ENCODE measurements at regions not wholly inside any gene's neighbourhood (a gene's known extent, or its start where the extent isn't known, plus 50 kb on each side); places are given as distances from the start of the nearest gene placed in this dataset.

- Histone ChIP-seq H3K36me3 (ENCODE audit: control insufficient read depth, insufficient read depth, low read length) (no peaks in the 10 kb centered on the region), H3K4me3 (ENCODE audit: low read depth, low read length) (no peak overlapping the region), H3K27me3 (ENCODE audit: control insufficient read depth, insufficient read depth, low read length) (no peaks in the 10 kb centered on the region)
- DNase-seq (ENCODE audit: low read depth): no peak
- no peak for TF ChIP-seq CTCF (IDR thresholded peaks at IDR 0.05; ENCODE audit: insufficient read depth, low read length, poor library complexity, severe bottlenecking)
Measured at GRCh38 chr15:36371509-36371908, 207.9 kb upstream of the CDIN1 start.

GRCh38 chr15:36372968-36373367 is 206.5 kb upstream of the CDIN1 start:
- Histone ChIP-seq H3K36me3 (ENCODE audit: control insufficient read depth, insufficient read depth, low read length) (no peaks in the 10 kb centered on the region), H3K4me3 (ENCODE audit: low read depth, low read length) (no peak overlapping the region), H3K27me3 (ENCODE audit: control insufficient read depth, insufficient read depth, low read length) (no peaks in the 10 kb centered on the region)
- TF ChIP-seq CTCF (IDR thresholded peaks at IDR 0.05; ENCODE audit: insufficient read depth, low read length, poor library complexity, severe bottlenecking): no peak
- DNase-seq (ENCODE audit: low read depth): no peak

- Histone ChIP-seq H3K27me3 (ENCODE audit: control insufficient read depth, insufficient read depth, low read length) (no peaks in the 10 kb centered on the region), H3K4me3 (ENCODE audit: low read depth, low read length) (no peak overlapping the region), H3K36me3 (ENCODE audit: control insufficient read depth, insufficient read depth, low read length) (no peaks in the 10 kb centered on the region)
- TF ChIP-seq CTCF (IDR thresholded peaks at IDR 0.05; ENCODE audit: insufficient read depth, low read length, poor library complexity, severe bottlenecking): no peak
- DNase-seq (ENCODE audit: low read depth): peak; percentile 32
Measured at GRCh38 chr15:36373550-36373949, 205.9 kb upstream of the CDIN1 start.

GRCh38 chr15:36389107-36389506 is 190.3 kb upstream of the CDIN1 start:
- no peak for TF ChIP-seq CTCF (IDR thresholded peaks at IDR 0.05; ENCODE audit: insufficient read depth, low read length, poor library complexity, severe bottlenecking)
- no peaks in the 10 kb centered on the region for H3K27me3 ChIP-seq (ENCODE audit: control insufficient read depth, insufficient read depth, low read length)
- no peak overlapping the region for H3K4me3 ChIP-seq (ENCODE audit: low read depth, low read length)
- H3K36me3 ChIP-seq (ENCODE audit: control insufficient read depth, insufficient read depth, low read length): no peaks in the 10 kb centered on the region
- no peak for DNase-seq (ENCODE audit: low read depth)

- DNase-seq (ENCODE audit: low read depth): no peak
- Histone ChIP-seq H3K27me3 (ENCODE audit: control insufficient read depth, insufficient read depth, low read length) (no peaks in the 10 kb centered on the region), H3K4me3 (ENCODE audit: low read depth, low read length) (no peak overlapping the region), H3K36me3 (ENCODE audit: control insufficient read depth, insufficient read depth, low read length) (no peaks in the 10 kb centered on the region)
- no peak for TF ChIP-seq CTCF (IDR thresholded peaks at IDR 0.05; ENCODE audit: insufficient read depth, low read length, poor library complexity, severe bottlenecking)
Measured at GRCh38 chr15:36390491-36390890, 188.9 kb upstream of the CDIN1 start.

GRCh38 chr15:36392676-36393266 is 186.7 kb upstream of the CDIN1 start:
- H3K4me3 ChIP-seq (ENCODE audit: low read depth, low read length): no peak overlapping the region
- no peak for TF ChIP-seq CTCF (IDR thresholded peaks at IDR 0.05; ENCODE audit: insufficient read depth, low read length, poor library complexity, severe bottlenecking)
- no peaks in the 10 kb centered on the region for H3K27me3 ChIP-seq (ENCODE audit: control insufficient read depth, insufficient read depth, low read length)
- no peak for DNase-seq (ENCODE audit: low read depth)
- no peaks in the 10 kb centered on the region for H3K36me3 ChIP-seq (ENCODE audit: control insufficient read depth, insufficient read depth, low read length)
